DMS 273 (cell line): ENCODE measurements at regions not wholly inside any gene's neighbourhood (a gene's known extent, or its start where the extent isn't known, plus 50 kb on each side); places are given as distances from the start of the nearest gene placed in this dataset.
"Not testable (repeated sequence)": the region's sequence is repeated elsewhere in the genome, so short reads cannot be mapped to it uniquely, and the experiment has no call there.

Source experiments
- DNase-seq: peaks from one replicate; lab custom pipeline; 2025; ENCODE audit not compliant: unreplicated experiment; lab: John Stamatoyannopoulos, UW

DNA sequence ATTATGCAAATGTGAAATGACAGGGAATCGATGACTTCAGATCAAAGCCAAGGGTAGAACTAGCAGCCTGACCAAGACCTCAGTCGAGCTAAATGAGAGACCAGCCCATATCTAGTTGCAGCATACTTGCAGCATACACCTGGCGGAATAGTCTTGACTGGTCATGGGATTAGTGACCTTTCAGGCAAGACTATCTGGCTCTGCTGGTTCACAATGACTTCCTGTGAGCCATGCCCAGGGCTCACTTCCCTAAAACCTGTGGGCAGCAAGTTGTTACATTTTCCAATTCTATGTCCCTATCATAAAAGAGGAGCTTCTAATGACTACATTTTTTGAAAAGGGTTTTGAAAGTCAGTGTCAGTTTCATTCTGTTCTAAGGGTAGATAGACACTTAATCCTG, 1624.9 kb upstream of the CELF4 start:
- no peak for DNase-seq

DNA sequence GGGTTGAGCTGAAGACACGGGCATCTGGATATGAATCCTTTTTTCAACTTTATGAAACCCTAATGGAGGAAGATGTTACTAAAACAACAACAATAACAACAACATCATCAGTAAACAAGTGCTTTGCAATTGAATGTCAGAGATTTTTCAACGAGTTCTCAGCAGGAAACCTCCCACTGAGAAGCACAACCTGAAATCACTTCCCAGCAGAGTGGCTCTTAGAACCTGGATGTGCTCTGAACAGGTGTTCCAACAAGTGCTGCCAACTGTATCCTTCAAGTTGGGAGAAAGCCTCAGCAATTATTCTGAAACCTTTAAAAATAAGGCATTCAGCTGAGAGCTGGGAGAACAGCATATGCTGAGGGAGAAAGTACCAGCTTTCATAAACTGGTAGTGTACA, 1622.7 kb upstream of the CELF4 start:
- DNase-seq: no peak

DNA sequence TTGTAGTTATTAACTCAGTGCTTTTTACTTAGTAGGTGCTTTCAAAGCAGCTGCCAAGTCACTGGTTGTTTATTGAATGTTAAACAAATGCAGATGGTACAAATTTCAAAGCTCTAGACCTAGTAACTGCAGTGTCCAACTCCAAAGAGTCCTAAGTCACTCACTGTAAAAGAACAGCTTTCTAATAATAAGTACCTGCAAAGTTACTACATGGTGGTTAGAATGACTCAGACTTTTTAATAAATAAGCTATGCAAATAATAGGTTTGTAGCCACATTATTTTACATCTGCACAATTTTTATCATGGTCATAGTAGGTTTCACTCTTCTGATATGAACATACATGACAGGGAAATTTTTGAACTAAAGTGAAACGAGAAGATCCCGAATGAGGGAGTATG, 1620.4 kb upstream of the CELF4 start:
- DNase-seq: no peak

DNA sequence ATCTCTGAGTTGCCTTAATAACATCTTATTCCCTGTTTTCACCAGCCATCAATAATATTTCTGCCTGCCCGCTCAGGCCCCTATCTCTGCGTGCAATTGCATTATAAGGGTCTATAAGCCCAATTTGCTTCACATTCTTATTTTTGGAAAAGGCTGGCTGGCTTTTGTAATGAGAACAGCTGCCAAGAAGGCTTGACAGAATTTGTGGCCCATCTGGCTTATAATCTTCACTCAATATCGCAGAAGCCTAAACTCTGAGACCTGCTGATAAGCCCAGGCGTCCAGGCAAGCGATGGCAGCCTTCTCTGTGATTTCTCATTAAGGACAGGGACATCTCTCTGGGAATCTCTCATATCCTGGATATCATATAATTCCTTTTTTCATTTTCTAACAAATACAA, 1618.6 kb upstream of the CELF4 start:
- peak; percentile 72 for DNase-seq

DNA sequence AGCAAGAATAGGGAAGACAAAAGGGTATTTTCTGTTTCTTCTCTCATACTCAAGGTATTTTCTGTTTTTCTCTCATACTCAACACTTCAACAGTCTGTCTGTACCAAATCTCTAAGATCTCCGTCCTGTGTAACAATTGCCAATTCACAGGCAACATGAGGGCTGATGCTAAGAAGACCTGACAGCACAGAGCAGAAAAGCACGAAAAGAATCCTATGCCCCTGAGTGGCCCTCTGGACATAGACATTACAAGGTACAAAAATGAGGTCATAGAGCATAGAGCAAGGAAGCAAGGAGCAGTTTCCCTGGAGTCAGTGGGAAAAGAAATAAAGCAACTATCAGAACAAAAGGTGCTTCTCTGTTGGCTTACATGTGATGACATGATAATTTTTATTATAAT, 1612.6 kb upstream of the CELF4 start:
- no peak for DNase-seq

DNA sequence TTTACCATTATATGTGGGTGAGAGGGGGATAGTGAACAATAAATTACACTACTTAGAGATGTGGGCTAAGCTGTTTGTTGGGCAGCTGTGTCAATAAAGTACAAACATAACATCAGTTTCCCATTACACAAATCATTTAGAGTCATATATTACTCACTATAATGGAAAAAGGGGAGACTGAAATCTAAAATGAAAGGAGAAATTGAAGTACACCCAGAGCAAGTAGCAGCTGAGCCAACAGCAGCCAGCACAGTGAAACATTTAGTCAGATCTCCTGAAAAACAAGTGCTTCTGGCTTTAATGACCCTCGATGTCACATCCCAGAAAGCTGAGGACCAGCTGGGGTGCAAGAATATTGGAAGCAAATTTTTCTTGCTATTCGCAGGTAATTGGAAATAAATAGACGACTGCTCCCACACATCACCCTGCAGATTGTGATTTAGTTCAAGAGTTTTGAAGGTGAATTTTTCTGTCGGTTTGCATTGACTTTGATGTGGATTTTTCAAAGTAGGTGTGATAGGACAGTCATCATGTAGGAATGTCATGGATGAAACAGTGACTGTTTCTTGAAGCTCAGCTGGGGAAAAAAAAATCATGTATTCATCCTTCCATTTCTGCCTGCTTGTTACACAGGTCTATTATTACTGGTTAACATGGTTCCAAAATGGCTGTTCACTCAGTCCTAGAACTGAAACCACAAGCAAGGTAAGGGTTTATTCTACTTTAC, 1607.3 kb upstream of the CELF4 start:
- DNase-seq: no peak

DNA sequence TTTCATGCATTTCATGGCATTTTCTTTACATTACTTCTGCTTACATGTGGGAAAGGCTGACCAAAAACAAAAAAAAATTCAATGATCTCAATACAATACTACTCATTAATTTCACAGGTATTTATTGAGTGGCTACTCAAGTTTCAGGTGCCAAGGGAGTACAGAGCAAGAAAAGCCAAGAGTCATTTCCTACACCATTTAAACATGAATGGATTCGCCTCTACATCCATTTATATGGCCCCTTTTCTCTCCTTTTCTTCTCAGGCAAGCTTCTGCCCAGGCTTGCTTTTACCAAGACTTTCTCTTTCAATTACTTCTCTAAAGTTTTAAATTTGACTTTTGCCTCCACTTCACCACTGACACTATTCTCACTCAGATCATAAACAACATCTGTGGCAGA, 1603.1 kb upstream of the CELF4 start:
- no peak for DNase-seq

DNA sequence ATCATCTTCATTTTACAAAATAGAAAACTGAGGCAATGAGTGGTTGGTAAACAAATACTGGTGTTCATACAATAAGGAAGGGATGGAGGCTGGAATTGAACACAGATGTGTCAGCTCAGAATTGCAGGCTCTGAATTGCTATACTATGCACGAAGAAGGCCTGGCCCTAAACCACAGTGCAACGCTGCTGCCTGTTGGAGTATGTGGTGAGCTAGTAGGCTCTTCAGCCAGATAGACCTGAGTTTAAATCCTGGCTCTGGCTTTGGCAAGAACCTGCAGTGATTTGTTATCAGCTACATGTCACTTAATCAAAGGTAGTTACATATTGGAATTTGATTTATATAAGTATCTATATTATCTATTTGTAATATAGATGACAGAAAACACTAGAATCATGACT, 1602.4 kb upstream of the CELF4 start:
- DNase-seq: no peak

DNA sequence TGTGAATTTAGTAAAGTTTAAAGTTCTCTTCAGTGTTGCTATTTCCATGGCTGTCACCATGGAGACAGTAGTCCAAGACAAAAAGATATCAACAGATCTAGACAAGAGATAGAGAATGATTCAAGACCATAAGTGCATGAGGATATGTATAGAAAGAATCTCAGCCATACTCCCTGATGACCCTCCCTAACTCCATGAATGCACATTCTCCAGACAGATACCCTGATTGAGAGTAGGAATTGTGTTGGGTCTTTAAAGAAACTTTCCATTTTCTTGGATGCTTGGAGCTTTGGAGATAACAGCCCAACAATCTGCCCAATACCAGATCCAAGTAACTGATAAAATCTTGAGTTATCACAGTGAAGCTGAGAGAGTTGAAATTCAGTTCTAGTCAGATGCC, 1601.2 kb upstream of the CELF4 start:
- no peak for DNase-seq

DNA sequence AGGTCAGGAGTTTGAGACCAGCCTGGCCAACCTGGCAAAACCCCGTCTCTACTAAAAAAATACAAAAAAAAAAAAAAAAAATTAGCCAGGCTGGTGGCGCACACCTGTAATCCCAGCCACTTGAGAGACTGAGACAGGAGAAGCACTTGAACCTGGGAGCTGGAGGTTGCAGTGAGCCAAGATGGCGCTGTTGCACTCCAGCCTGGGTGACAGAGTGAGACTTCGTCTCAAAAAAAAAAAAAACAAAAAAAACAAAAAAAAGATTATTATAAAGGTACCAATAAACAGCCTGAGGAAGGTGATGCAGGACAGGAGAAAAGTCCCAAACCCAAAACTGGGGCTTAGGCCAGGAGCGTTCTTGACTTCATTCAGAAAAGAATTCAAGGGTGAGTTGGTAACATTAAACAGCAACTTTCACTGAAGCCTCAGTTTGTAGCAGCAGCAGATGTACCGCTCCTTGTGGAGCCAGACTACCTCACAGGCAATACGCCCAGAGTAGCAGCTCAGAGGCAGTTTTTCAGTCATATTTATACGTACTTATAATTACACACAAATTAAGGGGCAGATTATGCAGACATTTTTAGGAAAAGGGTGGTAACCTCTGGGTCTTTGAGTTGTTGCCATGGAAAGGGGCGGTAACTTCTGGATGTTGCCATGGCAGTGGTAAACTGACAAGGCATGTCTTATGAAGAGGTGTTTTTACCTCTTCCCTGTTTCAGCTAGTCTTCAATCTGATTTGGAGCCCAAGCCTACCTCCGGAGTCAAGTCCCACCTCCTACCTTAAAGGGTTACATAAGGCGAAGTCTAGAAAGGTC, 1596.6 kb upstream of the CELF4 start:
- DNase-seq: peak; percentile 29

DNA sequence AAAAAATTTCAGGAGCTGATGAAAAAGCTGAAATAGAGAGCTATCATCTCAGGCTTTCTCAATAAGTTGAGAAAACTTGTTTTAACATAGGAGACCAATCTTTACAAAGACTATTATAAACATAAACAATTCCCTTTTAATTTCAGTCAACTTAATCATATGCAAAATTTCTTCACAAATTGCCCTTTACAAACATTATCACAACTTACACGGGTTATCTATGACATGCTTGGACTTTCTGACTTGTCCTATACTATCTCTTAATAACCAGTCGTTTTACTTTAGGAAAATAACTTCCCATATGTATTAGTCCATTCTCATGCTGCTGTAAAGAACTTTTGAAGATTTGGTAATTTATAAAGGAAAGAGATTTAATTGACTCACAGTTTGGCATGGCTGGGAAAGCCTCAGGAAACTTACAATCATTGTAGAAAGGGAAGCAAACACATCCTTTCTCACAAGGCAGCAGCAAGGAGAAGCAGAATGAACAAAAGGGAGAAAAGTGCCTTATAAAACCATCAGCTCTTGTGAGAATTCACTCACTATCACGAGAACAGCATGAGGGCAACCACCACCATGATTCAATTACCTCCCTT, 1583.7 kb upstream of the CELF4 start:
- peak; percentile 28 for DNase-seq

DNA sequence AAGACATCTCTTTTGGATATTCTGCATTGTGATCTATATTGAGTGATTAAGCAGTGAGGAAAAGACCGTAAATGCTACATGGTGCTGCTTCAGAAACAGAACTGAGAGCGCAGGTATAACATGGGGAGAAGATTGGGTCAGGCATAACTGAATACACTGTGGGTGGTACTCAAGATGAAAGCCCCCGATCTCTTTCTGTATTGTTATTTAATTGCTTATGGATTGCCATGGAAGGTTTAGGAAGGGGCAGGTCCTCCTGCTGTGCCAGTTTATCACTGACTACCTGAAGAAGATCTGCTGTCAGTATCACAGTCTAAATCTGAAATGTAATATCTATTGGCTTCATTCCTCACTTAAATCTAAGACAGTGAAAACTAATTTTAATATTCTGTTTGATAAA, 1568.7 kb upstream of the CELF4 start:
- DNase-seq: no peak

DNA sequence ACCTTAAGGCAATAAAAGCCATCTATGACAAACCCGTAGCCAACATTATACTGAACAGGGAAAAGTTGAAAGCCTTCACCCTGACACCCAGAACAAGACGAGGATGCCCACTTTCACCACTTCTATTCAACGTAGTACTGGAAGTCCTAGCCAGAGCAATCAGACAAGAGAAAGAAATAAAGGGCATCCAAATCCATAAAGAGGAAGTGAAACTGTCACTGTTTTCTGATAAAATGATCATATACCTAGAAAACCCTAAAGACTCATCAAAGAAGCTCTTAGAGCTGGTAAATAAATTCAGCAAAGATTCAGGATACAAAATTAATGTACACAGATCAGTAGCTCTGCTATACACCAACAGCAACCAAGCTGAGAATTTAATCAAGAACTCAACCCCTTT, 1561.9 kb upstream of the CELF4 start:
- not testable (repeated sequence) for DNase-seq

DNA sequence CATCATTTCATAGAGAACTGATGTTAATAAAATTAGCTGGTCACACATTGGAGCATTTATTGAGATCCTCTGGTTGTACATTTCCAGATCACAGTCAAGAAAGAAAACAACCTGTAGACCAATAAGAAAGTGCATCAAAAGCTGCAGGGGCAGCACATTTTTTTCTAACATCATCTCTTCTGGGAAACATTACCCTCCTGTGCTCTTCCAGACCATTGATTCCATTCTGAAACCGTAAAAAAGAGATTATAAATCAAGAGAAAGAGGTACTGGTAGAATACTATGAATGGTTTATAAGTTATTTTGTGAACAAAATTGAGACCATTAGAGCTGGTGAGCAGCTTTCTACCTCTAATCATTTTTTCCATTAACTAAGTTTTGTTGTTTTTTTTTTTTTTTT, 1548.2 kb upstream of the CELF4 start:
- DNase-seq: no peak

DNA sequence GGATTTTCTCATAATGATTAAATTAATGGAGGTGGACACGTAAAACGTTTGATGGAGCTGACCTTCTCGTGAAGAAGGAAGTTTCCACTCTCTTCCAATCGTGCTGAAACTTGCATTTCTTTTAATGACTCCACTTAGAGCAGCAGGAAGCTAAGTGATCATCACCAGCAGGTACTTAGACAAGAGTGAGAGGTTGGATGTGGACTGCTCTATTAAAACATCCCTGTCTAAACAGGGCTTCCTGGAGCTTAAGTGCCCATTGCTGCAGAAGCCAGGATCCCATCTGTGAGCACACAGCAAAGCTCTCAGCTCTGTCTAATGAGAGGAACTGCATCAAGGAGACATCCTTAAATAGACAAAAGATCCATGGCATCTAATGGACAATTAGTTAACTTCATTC, 1539.5 kb upstream of the CELF4 start:
- DNase-seq: no peak

DNA sequence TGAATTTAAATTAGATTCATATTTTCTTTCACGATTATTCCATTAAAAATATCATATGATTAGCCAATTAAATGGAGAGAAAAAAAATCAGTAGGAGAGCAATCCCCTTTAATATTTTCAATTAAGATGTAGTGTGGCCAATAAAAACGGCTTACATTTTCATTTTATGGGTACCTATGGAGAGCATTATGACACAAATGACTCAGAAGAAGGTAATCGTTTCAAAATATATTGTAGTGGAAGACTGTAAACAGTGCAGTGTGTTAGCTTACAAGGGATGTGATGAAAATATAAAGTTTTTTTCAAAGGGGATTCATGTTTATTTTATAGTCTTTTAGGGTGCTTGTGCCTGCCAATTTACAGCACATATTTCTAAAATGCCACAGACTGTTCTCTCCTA, 1507.4 kb upstream of the CELF4 start:
- DNase-seq: no peak

DNA sequence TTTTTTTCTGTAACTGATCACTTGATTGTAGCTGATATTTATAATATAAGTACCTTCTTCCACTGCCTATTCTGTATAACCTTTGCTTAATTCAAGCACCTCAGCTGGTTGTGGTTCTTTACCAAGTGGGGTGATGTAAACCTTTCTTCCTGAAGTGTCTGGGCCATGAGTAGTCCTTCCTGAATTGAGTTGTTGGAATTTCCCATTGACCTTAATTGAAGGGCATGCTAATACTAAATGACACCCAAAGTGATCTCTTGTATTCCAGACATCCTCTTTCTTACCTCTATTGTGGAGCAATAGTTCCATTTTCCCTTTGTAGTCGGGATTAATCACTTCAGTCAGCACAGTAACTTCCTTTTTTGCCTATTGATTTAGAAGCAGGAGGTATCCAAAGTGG, 1496.8 kb upstream of the CELF4 start:
- no peak for DNase-seq

DNA sequence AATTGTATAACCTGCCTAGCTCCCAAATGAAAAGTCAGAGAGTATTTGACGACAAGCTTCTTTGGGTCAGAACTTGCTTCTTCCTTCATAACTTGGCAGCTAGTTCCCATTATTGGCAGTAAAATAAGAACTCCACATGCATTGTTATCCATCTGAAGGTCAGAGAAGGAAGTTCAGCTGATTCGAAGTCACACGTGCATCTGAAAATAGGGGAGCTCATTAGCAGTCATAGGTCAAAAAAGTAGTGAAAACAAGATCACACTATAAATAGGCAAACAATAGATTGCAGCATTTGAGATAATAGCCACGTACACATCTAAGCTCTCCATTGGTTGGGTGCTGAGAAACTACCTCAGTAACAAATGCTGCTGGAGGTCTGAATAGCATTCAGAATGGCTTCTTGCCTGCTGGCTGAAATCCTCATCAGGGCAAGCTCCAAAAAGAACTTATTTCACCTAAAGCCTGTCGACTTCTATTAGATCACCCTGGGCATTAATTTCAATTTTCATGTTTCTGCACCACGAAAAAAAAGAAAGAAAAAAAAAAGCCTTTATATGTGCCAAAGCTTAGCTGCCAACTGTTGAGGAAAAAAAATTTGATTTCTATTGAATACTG, 1492.9 kb upstream of the CELF4 start:
- no peak for DNase-seq

DNA sequence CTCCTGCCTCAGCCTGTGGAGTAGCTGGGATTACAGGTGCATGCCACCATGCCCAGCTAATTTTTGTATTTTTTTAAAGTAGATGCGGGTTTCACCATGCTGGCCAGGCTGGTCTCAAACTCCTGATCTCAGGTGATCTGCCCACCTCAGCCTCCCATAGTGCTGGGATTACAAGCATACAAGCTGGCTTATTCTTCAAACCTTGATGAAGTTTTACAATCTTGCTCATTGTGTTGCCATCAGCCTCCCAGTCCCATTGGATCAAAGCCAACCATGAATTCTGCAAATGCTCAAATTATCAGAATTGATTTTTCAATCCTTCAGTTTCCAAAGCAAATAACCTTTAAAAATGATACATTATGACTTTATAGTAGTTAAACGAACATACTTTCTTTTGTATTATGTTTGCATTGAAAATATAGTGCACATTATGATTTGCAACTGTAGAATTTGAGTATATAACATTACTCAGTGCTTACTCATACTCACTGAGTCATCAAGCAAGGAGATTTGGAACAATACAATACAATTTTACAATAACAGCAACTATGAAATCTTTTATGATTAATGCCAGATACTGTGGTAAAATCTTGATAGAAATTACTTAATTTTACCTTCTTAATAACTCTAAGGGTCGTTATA, 1491.9 kb upstream of the CELF4 start:
- no peak for DNase-seq

DNA sequence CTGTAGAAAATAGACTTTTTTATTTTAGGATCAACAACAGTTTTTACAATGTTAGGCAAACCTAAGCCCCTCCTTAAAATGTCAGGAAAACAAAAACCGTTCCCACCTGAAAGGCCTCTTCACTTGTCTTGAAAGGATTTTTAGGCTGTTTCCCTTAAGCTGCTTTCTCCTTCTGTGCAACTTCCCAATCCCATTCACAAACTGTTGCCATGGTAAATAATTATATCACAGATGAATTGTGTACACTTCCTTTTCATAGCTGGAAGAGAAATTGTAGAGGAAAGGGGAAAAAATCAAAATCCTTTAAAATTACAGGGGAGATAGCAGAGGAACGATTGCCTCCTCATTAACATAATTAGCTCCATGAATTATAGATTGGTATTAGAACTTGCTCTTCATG, 1488.0 kb upstream of the CELF4 start:
- no peak for DNase-seq

DNA sequence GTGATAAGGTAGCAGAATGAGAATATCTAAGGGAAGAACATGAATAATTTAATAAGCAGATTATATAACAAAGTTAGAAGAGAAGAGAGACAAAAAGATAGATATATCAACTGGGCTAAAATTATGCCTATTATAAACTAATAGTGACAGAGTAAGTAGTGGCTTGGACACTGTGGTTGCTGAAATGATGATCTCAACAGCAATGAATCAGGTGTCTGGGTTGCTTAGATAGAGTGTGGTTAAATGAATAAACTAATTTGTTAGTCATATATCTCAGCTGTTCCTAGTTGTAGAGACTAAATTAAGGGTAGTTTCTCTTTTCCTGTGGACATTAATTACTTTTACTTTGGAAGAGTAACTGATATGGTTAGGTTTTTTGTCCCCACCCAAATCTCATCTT, 1485.4 kb upstream of the CELF4 start:
- DNase-seq: no peak
